Psoas muscle (tissue), 7 donors: ENCODE measurements at regions not wholly inside any gene's neighbourhood (a gene's known extent, or its start where the extent isn't known, plus 50 kb on each side); places are given as distances from the start of the nearest gene placed in this dataset.

Experiments
- ATAC-seq, 4 donors: fragments of 200-7000 bp; cut with Tn5 transposase; one replicate each; pipeline ENCODE4 v1.9.1; 2020; ENCODE audit warnings: moderate library complexity in 3 of 4, mild to moderate bottlenecking in 2 of 4
- DNase-seq, 2 donors: peaks; one replicate each; pipeline ENCODE4 v3.0.0-alpha.2; 2020
- H3K27ac ChIP-seq: fragments of 200-600 bp; one replicate; pipeline ENCODE4 v1.8.0; 2022
- H3K27me3 ChIP-seq, 3 donors: fragments of 200-600 bp in 1 of 3; one replicate each; pipeline versions ENCODE4 v1.6.1 to v1.8.0; 2013 to 2022; ENCODE audit warnings: low read length in 2 of 3, mild to moderate bottlenecking in 2 of 3, moderate library complexity in 1 of 3; ENCODE audit not compliant: insufficient read depth in 3 of 3
- H3K36me3 ChIP-seq, 2 donors: fragments of 200-600 bp in 1 of 2; one replicate each; pipeline versions ENCODE4 v1.6.1 to v1.8.0; 2013 to 2022; ENCODE audit warnings: low read depth in 1 of 2, mild to moderate bottlenecking in 1 of 2, moderate library complexity in 1 of 2; ENCODE audit not compliant: insufficient read depth in 1 of 2
- H3K4me1 ChIP-seq: fragments of 200-600 bp; one replicate; pipeline ENCODE4 v1.8.0; 2022
- H3K4me3 ChIP-seq: fragments of 200-600 bp; one replicate; pipeline ENCODE4 v1.8.0; 2022; ENCODE audit warnings: mild to moderate bottlenecking
- H3K9me3 ChIP-seq: fragments of 200-600 bp; one replicate; pipeline ENCODE4 v1.8.0; 2022
- CTCF ChIP-seq: fragments of 200-600 bp; IDR thresholded peaks from one replicate; pipeline ENCODE4 v1.8.0; 2022; ENCODE audit warnings: antibody characterized with exemption
- WGBS, 3 donors: extraction: QIAGEN DNeasy Blood & Tissue Kit; methylation state at CpG; one replicate each; pipeline versions ENCODE4 v1.1.6 to v1.1.7; 2013; 5-methylcytosine and 5-hydroxymethylcytosine counted together
- intact Hi-C, 2 donors: fragments of 100-400 bp; cut with DNase I; formaldehyde crosslinking; loops; one replicate each; pipeline versions ENCODE4 v1.11.0 to v1.14.2; 2022
- donor health status: healthy with polysubstance abuse.
- donor health status: DM: no; HTN: no; CAD: no; lungs with moderate emphysema.
- donor health status: Bipolar disorder and iron deficiency.
- donor health status: healthy.
- donor health status: DM: yes; HTN: yes; CAD: no.
- donor health status: DM: no; HTN: no; CAD: no.
- donor health status: DM: yes; HTN: yes; CAD: no.

- no peak overlapping the region for H3K27ac ChIP-seq
- no peak overlapping the region for H3K4me3 ChIP-seq
- TF ChIP-seq CTCF: no peak
- intact Hi-C loops: no loop called here
- WGBS, 3 donors: 74 to 92% (median 79%) methylated on average over 3 of the region's 3 CpGs
- ATAC-seq (no peak), DNase-seq (no peak)
- peaks cover 7% of the 10 kb centered on the region for H3K9me3 ChIP-seq
- peaks cover 0 to 4% (median 2%) of the 10 kb centered on the region in 3 donors for H3K27me3 ChIP-seq
- H3K4me1 ChIP-seq: no peaks in the 10 kb centered on the region
- H3K36me3 ChIP-seq: no peaks in the 10 kb centered on the region
These were observed 78.5 kb upstream of the ZSWIM6 start for GRCh38 chr5:61253547-61253946.

DNA sequence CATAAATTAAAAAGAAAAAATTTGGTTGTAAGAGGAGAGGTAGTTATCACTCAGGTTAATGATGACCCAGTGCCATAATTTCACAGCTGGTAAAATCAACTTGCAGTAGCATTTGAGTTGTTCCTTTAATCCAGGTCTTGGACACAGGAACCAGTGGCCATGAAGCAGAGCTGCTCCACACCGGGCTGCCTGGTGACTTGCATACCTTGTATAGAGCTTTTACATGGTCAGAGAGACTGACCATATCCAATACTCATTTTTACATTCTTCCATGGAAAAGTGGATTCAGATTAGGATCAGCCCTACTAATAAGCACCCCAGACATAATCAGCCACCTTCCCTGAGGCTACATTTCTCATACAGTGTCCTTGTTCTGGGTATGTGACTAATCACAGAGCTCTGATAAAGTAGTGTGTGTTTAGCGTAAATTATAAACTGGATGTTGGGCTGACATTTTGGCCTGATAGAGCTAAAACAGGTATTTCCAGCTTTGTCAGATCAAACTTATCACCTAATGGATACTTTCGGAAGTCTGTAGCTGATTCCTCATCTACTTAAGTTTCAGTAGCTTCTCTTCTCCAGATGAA lies 77.0 kb upstream of the ZSWIM6 start:
- 86 to 90% (median 88%) methylated on average over 3 of the region's 3 CpGs for WGBS, 3 donors
- DNase-seq (no peak), ATAC-seq (no peak)
- Histone ChIP-seq H3K4me3 (no peak overlapping the region), H3K4me1 (no peaks in the 10 kb centered on the region), H3K36me3 (no peaks in the 10 kb centered on the region), H3K27ac (no peak overlapping the region), H3K27me3 (peaks cover 0 to 4% (median 2%) of the 10 kb centered on the region in 3 donors), H3K9me3 (no peaks in the 10 kb centered on the region)
- intact Hi-C loops: no loop called here
- no peak for TF ChIP-seq CTCF

GRCh38 chr5:61256474-61256873 lies 75.6 kb upstream of the ZSWIM6 start:
- no peaks in the 10 kb centered on the region for H3K4me1 ChIP-seq
- H3K36me3 ChIP-seq: no peaks in the 10 kb centered on the region
- ATAC-seq: no peak
- DNase-seq: no peak
- no peak overlapping the region for H3K4me3 ChIP-seq
- TF ChIP-seq CTCF: no peak
- intact Hi-C loops: no loop called here
- H3K27ac ChIP-seq: no peak overlapping the region
- H3K9me3 ChIP-seq: no peaks in the 10 kb centered on the region
- H3K27me3 ChIP-seq: peaks cover 0 to 4% (median under 1%) of the 10 kb centered on the region in 3 donors
- 29 to 46% (median 33%) methylated on average over 1 of the region's 1 CpG for WGBS, 3 donors

DNA sequence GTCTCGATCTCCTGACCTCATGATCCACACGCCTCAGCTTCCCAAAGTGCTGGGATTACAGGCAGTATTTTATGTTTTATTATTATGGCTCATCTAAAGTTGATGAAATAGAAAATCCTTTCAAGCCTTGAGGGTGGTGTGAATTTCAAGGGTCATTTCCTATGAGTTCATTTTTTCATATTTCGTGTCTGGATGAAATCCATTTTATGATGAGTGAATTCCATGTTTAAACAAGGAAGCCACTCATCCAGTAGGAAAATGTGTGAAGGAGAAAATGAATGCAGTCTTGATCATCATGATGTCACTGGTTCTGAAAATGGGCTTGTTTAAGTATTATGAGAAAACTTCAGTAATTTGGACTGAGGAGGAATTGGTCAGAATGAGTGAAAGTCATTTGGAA lies 74.6 kb upstream of the ZSWIM6 start:
- Histone ChIP-seq H3K27me3 (peaks cover 0 to 4% (median 3%) of the 10 kb centered on the region in 3 donors), H3K36me3 (no peaks in the 10 kb centered on the region), H3K9me3 (no peaks in the 10 kb centered on the region), H3K4me3 (no peak overlapping the region), H3K27ac (no peak overlapping the region), H3K4me1 (no peaks in the 10 kb centered on the region)
- TF ChIP-seq CTCF: no peak
- DNase-seq: no peak
- intact Hi-C loops: no loop called here
- no peak for ATAC-seq
- 65 to 75% (median 72%) methylated on average over 3 of the region's 3 CpGs for WGBS, 3 donors

- intact Hi-C loops: no loop called here
- no peaks in the 10 kb centered on the region for H3K36me3 ChIP-seq
- H3K27me3 ChIP-seq: peaks cover 0 to 3% (median 0%) of the 10 kb centered on the region in 3 donors
- TF ChIP-seq CTCF: no peak
- DNase-seq (no peak), ATAC-seq (no peak)
- no peak overlapping the region for H3K27ac ChIP-seq
- no peaks in the 10 kb centered on the region for H3K4me1 ChIP-seq
- no peaks in the 10 kb centered on the region for H3K9me3 ChIP-seq
- no peak overlapping the region for H3K4me3 ChIP-seq
These were observed 70.9 kb upstream of the ZSWIM6 start for GRCh38 chr5:61261136-61261535.
